SK-N-SH (cell line): ENCODE measurements at regions not wholly inside any gene's neighbourhood (a gene's known extent, or its start where the extent isn't known, plus 50 kb on each side); places are given as distances from the start of the nearest gene placed in this dataset.
A peak's percentile ranks its signal among the peaks of the same experiment; 100 is the strongest.

Experiments
- CTCF ChIA-PET: fragments of 300-600, 350-600 bp; formaldehyde crosslinking; extraction: SDS; loops from one replicate; lab custom pipeline; 2021; lab: Yijun Ruan, JAX
- POLR2A ChIA-PET: fragments of 350-600 bp; sonication (Branson Sonifier 250); formaldehyde crosslinking; extraction: SDS; loops from one replicate; lab custom pipeline; 2020; ENCODE audit warnings: antibody characterized with exemption, inconsistent platforms; lab: Yijun Ruan, JAX
- DNase-seq: peaks from one replicate; pipeline ENCODE4 v3.0.0; 2012
- H2AFZ ChIP-seq: fragments of 200-600 bp; sonication (generic); 2 replicates; pipeline ENCODE4 v1.8.1; 2016; ENCODE audit warnings: antibody characterized with exemption, mild to moderate bottlenecking, low read depth
- H3F3A ChIP-seq: fragments of 200-600 bp; sonication (generic); replicated peaks from 2 replicates; pipeline ENCODE3; 2016; ENCODE audit warnings: antibody characterized with exemption, mild to moderate bottlenecking; ENCODE audit not compliant: insufficient read depth
- H3K27ac ChIP-seq, 2 experiments: fragments of 200-500 bp in 1 of 2; fragments of 200-600 bp in 1 of 2; sonication (Bioruptor generic) in 1 of 2; sonication (generic), shearing (Covaris generic) in 1 of 2; 2 replicates each; pipeline versions ENCODE4 v1.5.1 to v1.6.1; 2014 to 2016; ENCODE audit warnings: low read depth in 2 of 2, inconsistent platforms in 1 of 2, low read length in 1 of 2, mild to moderate bottlenecking in 1 of 2, mixed read lengths in 1 of 2
- H3K27me3 ChIP-seq: fragments of 200-600 bp; sonication (generic), shearing (Covaris generic); 2 replicates; pipeline ENCODE4 v1.6.1; 2016; ENCODE audit warnings: mixed run types; ENCODE audit not compliant: insufficient read depth
- H3K36me3 ChIP-seq, 2 experiments: fragments of 200-500 bp in 1 of 2; fragments of 200-600 bp in 1 of 2; sonication (Bioruptor generic) in 1 of 2; sonication (generic) in 1 of 2; replicated peaks in 1 of 2; 2 replicates each; pipeline versions ENCODE3 to v1.5.1; 2014 to 2016; ENCODE audit warnings: low read length in 1 of 2, mild to moderate bottlenecking in 1 of 2; ENCODE audit not compliant: insufficient read depth in 2 of 2, control insufficient read depth in 1 of 2
- H3K4me1 ChIP-seq, 2 experiments: fragments of 200-500 bp in 1 of 2; fragments of 200-600 bp in 1 of 2; sonication (Bioruptor generic) in 1 of 2; sonication (generic), shearing (Covaris generic) in 1 of 2; 2 replicates each; pipeline versions ENCODE4 v1.5.1 to v1.6.1; 2014 to 2016; ENCODE audit warnings: low read depth in 1 of 2, low read length in 1 of 2, mixed run types in 1 of 2; ENCODE audit not compliant: insufficient read depth in 2 of 2, control insufficient read depth in 1 of 2
- H3K4me2 ChIP-seq: fragments of 200-600 bp; sonication (generic), shearing (Covaris generic); 2 replicates; pipeline ENCODE4 v1.6.1; 2017; ENCODE audit warnings: mixed run types
- H3K4me3 ChIP-seq, 2 experiments: fragments of 200-500 bp in 1 of 2; fragments of 200-600 bp in 1 of 2; sonication (Bioruptor generic) in 1 of 2; sonication (generic), shearing (Covaris generic) in 1 of 2; 2 replicates each; pipeline versions ENCODE4 v1.5.1 to v1.8.1; 2014 to 2016; ENCODE audit warnings: low read depth in 2 of 2, inconsistent platforms in 1 of 2, low read length in 1 of 2, mild to moderate bottlenecking in 1 of 2, mixed read lengths in 1 of 2, moderate library complexity in 1 of 2
- H3K79me2 ChIP-seq: fragments of 200-600 bp; sonication (generic); 2 replicates; pipeline ENCODE4 v1.8.1; 2017; ENCODE audit warnings: mild to moderate bottlenecking; ENCODE audit not compliant: insufficient read depth
- H3K9ac ChIP-seq: fragments of 200-600 bp; sonication (generic); 2 replicates; pipeline ENCODE4 v1.6.1; 2017; ENCODE audit warnings: mixed run types
- H3K9me2 ChIP-seq: fragments of 200-600 bp; sonication (generic); 2 replicates; pipeline ENCODE4 v1.6.1; 2017; ENCODE audit warnings: mixed run types
- H3K9me3 ChIP-seq: fragments of 200-600 bp; sonication (generic); 2 replicates; pipeline ENCODE4 v1.6.1; 2017; ENCODE audit warnings: mixed run types, mild to moderate bottlenecking, moderate library complexity
- H4K20me1 ChIP-seq: fragments of 200-600 bp; sonication (generic); 2 replicates; pipeline ENCODE4 v1.6.1; 2017; ENCODE audit warnings: mild to moderate bottlenecking, mixed run types; ENCODE audit not compliant: insufficient read depth
- CHD2 ChIP-seq: fragments of 150-350 bp; IDR thresholded peaks from 2 replicates; pipeline ENCODE4 v1.6.1; 2018; ENCODE audit warnings: low read length; ENCODE audit not compliant: partially characterized antibody
- CTCF ChIP-seq: fragments of 200-600 bp; sonication (generic); IDR thresholded peaks from 2 replicates; pipeline ENCODE4 v1.6.1; 2017; ENCODE audit warnings: antibody characterized with exemption, mild to moderate bottlenecking, moderate library complexity
- EZH2phosphoT487 ChIP-seq: fragments of 200-600 bp; sonication (generic); IDR thresholded peaks from 2 replicates; pipeline ENCODE4 v1.6.1; 2017; ENCODE audit warnings: low read depth, mixed run types, mild to moderate bottlenecking, antibody characterized with exemption, moderate library complexity, borderline replicate concordance
- GATA2 ChIP-seq: sonication (generic); formaldehyde crosslinking; IDR thresholded peaks from 2 replicates; pipeline ENCODE4 v1.5.0; 2020; ENCODE audit warnings: mild to moderate bottlenecking, missing genetic modification reagents
- IRF3 ChIP-seq: fragments of 150-350 bp; IDR thresholded peaks from 2 replicates; pipeline ENCODE4 v1.6.1; 2016; ENCODE audit warnings: mild to moderate bottlenecking, low read depth, low read length
- MXI1 ChIP-seq: IDR thresholded peaks from 2 replicates; pipeline ENCODE4 v1.6.1; 2012; ENCODE audit warnings: mild to moderate bottlenecking, low read depth, low read length, improper control_type of control experiment
- PBX3 ChIP-seq: IDR thresholded peaks from 2 replicates; pipeline ENCODE4; 2012
- RFX5 ChIP-seq: IDR thresholded peaks from 2 replicates; pipeline ENCODE4 v1.6.1; 2012; ENCODE audit warnings: mild to moderate bottlenecking, improper control_type of control experiment, low read length
- TEAD4 ChIP-seq: IDR thresholded peaks from 2 replicates; pipeline ENCODE4 v1.4.0; 2012; ENCODE audit warnings: mild to moderate bottlenecking, borderline replicate concordance; ENCODE audit not compliant: insufficient read depth
- USF1 ChIP-seq: IDR thresholded peaks from 2 replicates; pipeline ENCODE4 v1.4.0; 2012; ENCODE audit warnings: low read depth, borderline replicate concordance
- YY1 ChIP-seq: IDR thresholded peaks from 2 replicates; pipeline ENCODE4 v1.4.0; 2012; ENCODE audit warnings: low read depth, mild to moderate bottlenecking
- ZBTB33 ChIP-seq: IDR thresholded peaks from 2 replicates; pipeline ENCODE4 v1.4.0; 2012; ENCODE audit warnings: low read depth, borderline replicate concordance
- WGBS: methylation state at CpG from one replicate; pipeline ENCODE4 v1.1.6; 2017; ENCODE audit warnings: low lambda C conversion rate; 5-methylcytosine and 5-hydroxymethylcytosine counted together

- peak overlapping the region in 1 of 2 experiments; percentile 98; a peak in 1 of 4 replicates for H3K27ac ChIP-seq
- ChIA-PET POLR2A (no interaction called here), CTCF (no interaction called here)
- no peak overlapping the region for H3K9ac ChIP-seq
- H3K4me3 ChIP-seq: no peak overlapping the region
- no peaks in the 10 kb centered on the region for H3K9me2 ChIP-seq
- H3K9me3 ChIP-seq: no peaks in the 10 kb centered on the region
- no peak for TF ChIP-seq PBX3
- no peak for TF ChIP-seq IRF3
- no peak for TF ChIP-seq CHD2
- no peak for TF ChIP-seq CTCF
- no peak for TF ChIP-seq MXI1
- TF ChIP-seq ZBTB33: no peak
- no peak for TF ChIP-seq GATA2 (CRISPR knock-in tag)
- no peak for TF ChIP-seq TEAD4
- TF ChIP-seq RFX5: no peak
- no peak for TF ChIP-seq EZH2phosphoT487
- TF ChIP-seq YY1: no peak
- no peak for TF ChIP-seq USF1
- 68% methylated on average over 3 of the region's 3 CpGs for WGBS
- H3K27me3 ChIP-seq: no peaks in the 10 kb centered on the region
- no peaks in the 10 kb centered on the region for H3K79me2 ChIP-seq
- no peak overlapping the region for H3K4me2 ChIP-seq
- peaks cover 0 to 18% of the 10 kb centered on the region in 2 experiments; a peak in 3 of 4 replicates for H3K4me1 ChIP-seq
- peak overlapping the region; percentile 38; the same call in 1 of the 2 replicates for H2AFZ ChIP-seq
- DNase-seq: no peak
- no peaks in the 10 kb centered on the region for H4K20me1 ChIP-seq
- peaks cover 29% of the 10 kb centered on the region for H3F3A ChIP-seq
- H3K36me3 ChIP-seq: no peaks in the 10 kb centered on the region
Observed at GRCh38 chr20:53786071-53786444, 192.4 kb upstream of the ZNF217 start.
